Body of pancreas (tissue), 4 donors: ENCODE measurements at regions not wholly inside any gene's neighbourhood (a gene's known extent, or its start where the extent isn't known, plus 50 kb on each side); places are given as distances from the start of the nearest gene placed in this dataset.

Experiments
- CTCF ChIP-seq, 7 experiments: fragments of 450-650 bp in 4 of 7; fragments of 200-600 bp in 3 of 7; sonication (generic) in 3 of 7; IDR thresholded peaks; one replicate each; pipeline ENCODE4 v1.5.1; 2016 to 2019; ENCODE audit warnings: antibody characterized with exemption in 7 of 7
- POLR2A ChIP-seq, 3 donors: fragments of 450-650 bp; IDR thresholded peaks; one replicate each; pipeline ENCODE4 v1.6.1; 2016; ENCODE audit warnings: antibody characterized with exemption in 3 of 3, mild to moderate bottlenecking in 2 of 3

GRCh38 chr15:56804279-56804678 lies 71.0 kb upstream of the ZNF280D start:
- TF ChIP-seq CTCF (IDR thresholded peaks at IDR 0.05): no peak
- no peak for TF ChIP-seq POLR2A (IDR thresholded peaks at IDR 0.05)
